ENCODE measurements at regions not wholly inside any gene's neighbourhood (a gene's known extent, or its start where the extent isn't known, plus 50 kb on each side); places are given as distances from the start of the nearest gene placed in this dataset.

DNA sequence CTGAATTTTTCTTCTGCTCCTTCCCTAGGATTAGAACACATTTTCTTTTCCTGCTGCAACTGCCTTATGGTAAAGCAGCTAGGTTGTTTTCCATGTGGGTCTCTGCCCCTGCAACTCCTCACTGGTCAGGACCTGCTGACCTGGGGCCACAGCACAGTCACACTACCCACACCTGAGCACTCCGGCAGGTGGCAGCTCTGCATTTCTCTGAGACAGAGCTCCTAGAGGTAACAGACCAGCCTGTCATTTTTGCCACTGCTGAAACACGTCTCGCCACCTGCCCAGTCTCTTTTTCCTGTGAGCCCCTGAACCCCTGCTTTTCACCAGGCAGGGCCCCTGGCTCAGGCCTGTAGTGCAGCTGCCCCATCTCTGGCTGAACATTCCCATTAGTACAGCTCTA lies 609.6 kb downstream of the HINT1 start (continued):
- TF ChIP-seq CTCF (IDR thresholded peaks at IDR 0.05 in 2 of 3, conservative IDR thresholded peaks at IDR 0.05 in 1 of 3; ENCODE audit: control insufficient read depth in 2 of 3, extremely low read depth in 1 of 3, insufficient read depth in 1 of 3, low read depth in 3 of 3, low read length in 3 of 3), result no peak
- TF ChIP-seq NFXL1 (IDR thresholded peaks at IDR 0.05; ENCODE audit: borderline replicate concordance), result no peak
- no peak for TF ChIP-seq YY1 (IDR thresholded peaks at IDR 0.05; ENCODE audit: low read depth, low read length)
- TF ChIP-seq, protein P1, sequence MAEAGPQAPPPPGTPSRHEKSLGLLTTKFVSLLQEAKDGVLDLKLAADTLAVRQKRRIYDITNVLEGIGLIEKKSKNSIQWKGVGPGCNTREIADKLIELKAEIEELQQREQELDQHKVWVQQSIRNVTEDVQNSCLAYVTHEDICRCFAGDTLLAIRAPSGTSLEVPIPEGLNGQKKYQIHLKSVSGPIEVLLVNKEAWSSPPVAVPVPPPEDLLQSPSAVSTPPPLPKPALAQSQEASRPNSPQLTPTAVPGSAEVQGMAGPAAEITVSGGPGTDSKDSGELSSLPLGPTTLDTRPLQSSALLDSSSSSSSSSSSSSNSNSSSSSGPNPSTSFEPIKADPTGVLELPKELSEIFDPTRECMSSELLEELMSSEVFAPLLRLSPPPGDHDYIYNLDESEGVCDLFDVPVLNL (IDR thresholded peaks at IDR 0.05; ENCODE audit: low read depth, low read length), result no peak
- TF ChIP-seq LARP7 (IDR thresholded peaks at IDR 0.05), result no peak
- TF ChIP-seq, protein P2, sequence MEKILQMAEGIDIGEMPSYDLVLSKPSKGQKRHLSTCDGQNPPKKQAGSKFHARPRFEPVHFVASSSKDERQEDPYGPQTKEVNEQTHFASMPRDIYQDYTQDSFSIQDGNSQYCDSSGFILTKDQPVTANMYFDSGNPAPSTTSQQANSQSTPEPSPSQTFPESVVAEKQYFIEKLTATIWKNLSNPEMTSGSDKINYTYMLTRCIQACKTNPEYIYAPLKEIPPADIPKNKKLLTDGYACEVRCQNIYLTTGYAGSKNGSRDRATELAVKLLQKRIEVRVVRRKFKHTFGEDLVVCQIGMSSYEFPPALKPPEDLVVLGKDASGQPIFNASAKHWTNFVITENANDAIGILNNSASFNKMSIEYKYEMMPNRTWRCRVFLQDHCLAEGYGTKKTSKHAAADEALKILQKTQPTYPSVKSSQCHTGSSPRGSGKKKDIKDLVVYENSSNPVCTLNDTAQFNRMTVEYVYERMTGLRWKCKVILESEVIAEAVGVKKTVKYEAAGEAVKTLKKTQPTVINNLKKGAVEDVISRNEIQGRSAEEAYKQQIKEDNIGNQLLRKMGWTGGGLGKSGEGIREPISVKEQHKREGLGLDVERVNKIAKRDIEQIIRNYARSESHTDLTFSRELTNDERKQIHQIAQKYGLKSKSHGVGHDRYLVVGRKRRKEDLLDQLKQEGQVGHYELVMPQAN (conservative IDR thresholded peaks at IDR 0.05), result no peak
- no peak for TF ChIP-seq STAT3 (IDR thresholded peaks at IDR 0.05; ENCODE audit: low read depth, low read length)
- no peak for TF ChIP-seq SP1 (IDR thresholded peaks at IDR 0.05; ENCODE audit: low read depth, low read length)
- no peak for TF ChIP-seq HDAC2 (IDR thresholded peaks at IDR 0.05)
- no peak for TF ChIP-seq POU2F2 (IDR thresholded peaks at IDR 0.05; ENCODE audit: borderline replicate concordance, low read depth, low read length)
- no peak for TF ChIP-seq RB1 (IDR thresholded peaks at IDR 0.05; ENCODE audit: borderline replicate concordance)
- TF ChIP-seq ASH2L (IDR thresholded peaks at IDR 0.05; ENCODE audit: borderline replicate concordance, low read depth), result no peak
- no peak for TF ChIP-seq TBL1XR1 (IDR thresholded peaks at IDR 0.05; ENCODE audit: low read depth, low read length)
- no peak for TF ChIP-seq POLR2A (IDR thresholded peaks at IDR 0.05; ENCODE audit: low read depth, low read length)
